HAP-1 (cell line): ENCODE measurements at regions not wholly inside any gene's neighbourhood (a gene's known extent, or its start where the extent isn't known, plus 50 kb on each side); places are given as distances from the start of the nearest gene placed in this dataset.

ENCODE experiments used
- DNase-seq, 2 experiments: peaks; one replicate each; pipeline ENCODE4 v3.0.0-alpha.2; 2016 to 2020; ENCODE audit warnings: low spot score in 2 of 2
- H3K27me3 ChIP-seq: fragments of 250-450 bp; sonication (Bioruptor Pico); 2 replicates; pipeline ENCODE4 v1.5.1; 2020; ENCODE audit warnings: low read depth, mild to moderate bottlenecking, moderate library complexity
- H3K36me3 ChIP-seq: fragments of 250-450 bp; sonication (Bioruptor Pico); replicated peaks from 2 replicates; pipeline ENCODE4 v1.5.1; 2020; ENCODE audit warnings: mild to moderate bottlenecking
- H3K4me1 ChIP-seq: fragments of 250-450 bp; sonication (Bioruptor Pico); 2 replicates; pipeline ENCODE4 v1.5.1; 2020; ENCODE audit warnings: mild to moderate bottlenecking
- H3K4me3 ChIP-seq: fragments of 250-450 bp; sonication (Bioruptor Pico); 2 replicates; pipeline ENCODE4 v1.5.1; 2020; ENCODE audit warnings: mild to moderate bottlenecking, moderate library complexity
- H3K9me3 ChIP-seq: fragments of 250-450 bp; sonication (Bioruptor Pico); 2 replicates; pipeline ENCODE4 v1.5.1; 2020; ENCODE audit warnings: mild to moderate bottlenecking, moderate library complexity
- in situ Hi-C: fragments of 300-500 bp; cut with MboI; formaldehyde crosslinking; loops from 3 replicates; pipeline ENCODE4 v1.14.3; 2020; ENCODE audit warnings: low sequenced_read_pairs, inconsistent platforms, mixed read lengths

DNA sequence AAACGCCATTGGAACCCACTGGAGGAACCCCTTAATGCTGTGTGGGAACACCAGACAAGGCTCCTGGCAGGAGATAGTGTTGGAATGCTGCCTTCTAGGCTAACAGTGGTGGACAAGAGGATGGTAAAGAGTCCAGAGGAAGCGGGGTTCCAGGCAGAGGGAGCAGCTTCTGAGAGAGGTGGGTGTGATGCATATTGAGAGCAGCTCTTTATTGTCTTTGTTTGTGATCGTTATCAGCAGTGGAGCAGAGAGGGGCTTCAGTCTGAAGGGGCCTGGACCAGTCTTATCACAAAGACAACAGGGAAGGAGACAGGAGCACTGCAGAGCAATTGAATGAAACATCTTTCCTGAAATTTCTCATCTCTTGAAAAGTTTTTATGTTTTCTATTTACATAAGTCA is 106.8 kb upstream of the PLET1 start:
- in situ Hi-C loops = no loop called here
- H3K4me3 ChIP-seq = no peak overlapping the region
- H3K36me3 ChIP-seq = no peaks in the 10 kb centered on the region
- H3K4me1 ChIP-seq = no peaks in the 10 kb centered on the region
- no peak for DNase-seq
- H3K27me3 ChIP-seq = no peaks in the 10 kb centered on the region
- no peaks in the 10 kb centered on the region for H3K9me3 ChIP-seq

DNA sequence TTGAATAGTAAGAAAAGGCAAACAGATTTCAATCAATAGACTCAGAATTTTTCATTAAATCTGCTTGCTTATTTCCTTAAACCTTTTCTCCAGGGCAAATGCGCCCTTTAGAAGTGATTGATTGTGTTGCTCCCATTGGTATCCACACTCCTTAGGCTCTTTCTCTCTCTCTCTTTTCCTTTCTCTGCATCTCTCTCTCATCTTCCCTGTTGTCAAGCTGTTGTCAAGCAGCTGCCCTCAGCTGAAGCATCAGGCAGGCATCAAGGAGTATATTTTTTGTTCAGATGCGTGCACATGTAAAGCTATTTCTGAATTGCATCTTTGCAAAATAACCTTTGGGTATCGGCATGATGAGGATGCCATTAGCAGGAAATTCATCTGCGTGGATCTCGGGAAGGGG is 107.2 kb upstream of the PLET1 start:
- no peaks in the 10 kb centered on the region for H3K9me3 ChIP-seq
- no peak overlapping the region for H3K4me3 ChIP-seq
- H3K4me1 ChIP-seq = no peaks in the 10 kb centered on the region
- in situ Hi-C loops = no loop called here
- H3K27me3 ChIP-seq = no peaks in the 10 kb centered on the region
- DNase-seq = no peak
- no peaks in the 10 kb centered on the region for H3K36me3 ChIP-seq

DNA sequence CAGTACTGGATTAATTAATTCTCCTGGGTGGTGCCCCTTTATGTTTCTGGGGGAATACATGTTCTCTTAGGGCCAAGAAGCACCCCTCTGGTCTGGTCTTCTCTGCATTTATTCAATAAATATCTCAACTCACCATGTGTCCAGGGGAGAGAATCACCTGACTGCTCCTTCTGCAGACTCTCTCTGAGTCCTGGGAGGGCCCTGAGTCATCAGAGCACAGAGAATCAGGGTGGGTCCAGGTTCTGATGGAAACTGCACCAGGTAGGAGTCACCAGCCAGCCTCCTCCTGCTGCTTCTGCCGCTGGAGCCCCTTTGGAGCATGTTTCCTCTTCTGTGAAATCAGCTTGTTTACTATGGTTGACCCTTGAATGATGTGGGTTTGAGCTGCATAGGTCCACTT is 107.7 kb upstream of the PLET1 start:
- DNase-seq = no peak
- H3K36me3 ChIP-seq = no peaks in the 10 kb centered on the region
- no peak overlapping the region for H3K4me3 ChIP-seq
- no peaks in the 10 kb centered on the region for H3K27me3 ChIP-seq
- no peaks in the 10 kb centered on the region for H3K4me1 ChIP-seq
- in situ Hi-C loops = no loop called here
- H3K9me3 ChIP-seq = no peaks in the 10 kb centered on the region

DNA sequence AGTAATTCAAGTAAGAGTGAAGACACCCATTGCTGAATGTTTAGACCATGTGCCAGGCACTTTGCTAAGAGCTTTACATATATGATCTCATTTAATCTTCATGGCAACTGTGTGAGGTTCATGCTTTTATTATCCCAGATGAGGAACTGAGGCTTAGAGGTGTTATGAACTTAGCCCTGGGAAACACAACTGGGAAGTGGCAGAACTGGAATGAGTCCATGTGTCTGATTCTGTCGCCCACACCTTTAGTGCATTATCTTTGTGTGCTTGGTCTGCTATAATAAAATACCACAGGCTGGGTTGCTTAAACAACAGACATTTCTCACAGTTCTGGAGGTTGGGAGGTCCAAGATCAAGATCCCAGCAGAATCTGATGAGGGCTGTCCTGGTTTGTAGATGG is 108.7 kb upstream of the PLET1 start:
- in situ Hi-C loops = no loop called here
- H3K9me3 ChIP-seq = no peaks in the 10 kb centered on the region
- no peak overlapping the region for H3K4me3 ChIP-seq
- no peak for DNase-seq
- H3K36me3 ChIP-seq = no peaks in the 10 kb centered on the region
- H3K27me3 ChIP-seq = no peaks in the 10 kb centered on the region
- H3K4me1 ChIP-seq = no peaks in the 10 kb centered on the region

DNA sequence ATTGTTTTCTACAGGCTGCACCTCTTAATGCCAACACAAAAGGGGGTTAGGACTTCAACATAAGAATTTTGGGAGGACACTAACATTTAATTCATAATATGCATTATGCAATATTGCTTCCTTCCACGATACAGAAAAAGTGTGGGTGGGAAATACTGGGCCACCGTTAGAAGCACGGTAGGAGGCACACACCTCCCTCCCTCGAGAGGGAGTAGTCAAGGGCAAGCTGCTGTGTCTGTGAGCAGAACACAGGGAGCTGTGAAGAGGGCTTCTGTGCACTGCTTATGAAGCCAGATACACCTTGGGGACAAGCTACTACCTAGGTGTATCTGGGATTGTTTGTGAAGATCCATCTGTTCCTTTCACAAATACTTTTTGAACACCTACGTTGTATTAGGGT is 109.3 kb upstream of the PLET1 start:
- Histone ChIP-seq H3K4me1 (no peaks in the 10 kb centered on the region), H3K36me3 (no peaks in the 10 kb centered on the region), H3K9me3 (no peaks in the 10 kb centered on the region), H3K27me3 (no peaks in the 10 kb centered on the region), H3K4me3 (no peak overlapping the region)
- in situ Hi-C loops = no loop called here
- DNase-seq = no peak

DNA sequence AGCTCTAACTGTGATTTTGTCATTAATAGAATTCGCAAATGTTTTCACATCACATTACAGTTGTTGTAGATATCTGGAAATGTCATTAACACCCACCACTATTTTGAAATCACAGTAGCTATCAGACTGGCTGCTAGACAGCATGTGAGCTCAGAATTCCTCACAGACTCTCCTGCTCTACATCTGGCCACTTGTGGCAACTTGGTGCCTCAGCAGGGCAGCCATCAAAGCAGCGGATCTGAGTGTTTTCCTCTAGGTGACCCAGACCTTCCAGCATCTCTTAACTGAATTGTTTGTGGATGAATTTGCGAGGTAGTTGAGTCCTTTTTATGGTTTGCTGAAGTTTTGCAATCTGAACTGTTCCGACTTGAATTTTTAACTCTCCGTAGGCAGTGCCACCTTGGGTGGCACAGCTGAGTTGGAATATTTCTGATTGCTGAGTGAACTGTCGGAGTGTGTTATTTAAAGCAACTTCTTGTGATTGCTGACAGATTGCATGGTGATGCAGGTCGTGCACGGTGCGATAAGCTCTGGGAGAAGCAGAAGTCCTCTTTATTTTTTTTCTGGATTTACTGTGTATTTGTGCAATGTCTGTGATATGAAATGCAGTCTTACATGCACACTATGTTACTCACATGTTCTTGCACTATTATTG is 114.0 kb upstream of the PLET1 start:
- H3K4me3 ChIP-seq = no peak overlapping the region
- no peaks in the 10 kb centered on the region for H3K4me1 ChIP-seq
- DNase-seq = no peak
- in situ Hi-C loops = no loop called here
- H3K27me3 ChIP-seq = no peaks in the 10 kb centered on the region
- H3K36me3 ChIP-seq = no peaks in the 10 kb centered on the region
- H3K9me3 ChIP-seq = no peaks in the 10 kb centered on the region

DNA sequence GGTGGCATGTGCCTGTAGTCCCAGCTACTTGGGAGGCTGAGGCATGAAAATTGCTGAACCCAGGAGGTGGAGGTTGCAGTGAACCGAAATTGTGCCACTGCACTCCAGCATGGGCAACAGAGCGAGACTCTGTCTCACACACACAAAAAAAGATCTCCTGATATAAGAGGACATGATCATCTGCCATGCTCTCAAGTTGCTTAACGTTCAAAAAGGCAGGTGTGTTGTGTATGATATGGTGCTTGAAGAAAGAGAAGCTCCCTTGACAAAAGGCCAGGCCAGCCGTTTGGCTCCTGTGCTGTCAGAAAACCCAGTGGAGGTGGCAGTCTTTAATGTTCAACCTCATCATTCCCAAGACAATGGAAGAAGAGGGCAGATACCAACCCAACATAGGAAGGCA is 117.3 kb upstream of the PLET1 start:
- H3K36me3 ChIP-seq = no peaks in the 10 kb centered on the region
- no peaks in the 10 kb centered on the region for H3K27me3 ChIP-seq
- in situ Hi-C loops = no loop called here
- DNase-seq = no peak
- H3K4me1 ChIP-seq = no peaks in the 10 kb centered on the region
- H3K9me3 ChIP-seq = no peaks in the 10 kb centered on the region
- H3K4me3 ChIP-seq = no peak overlapping the region

DNA sequence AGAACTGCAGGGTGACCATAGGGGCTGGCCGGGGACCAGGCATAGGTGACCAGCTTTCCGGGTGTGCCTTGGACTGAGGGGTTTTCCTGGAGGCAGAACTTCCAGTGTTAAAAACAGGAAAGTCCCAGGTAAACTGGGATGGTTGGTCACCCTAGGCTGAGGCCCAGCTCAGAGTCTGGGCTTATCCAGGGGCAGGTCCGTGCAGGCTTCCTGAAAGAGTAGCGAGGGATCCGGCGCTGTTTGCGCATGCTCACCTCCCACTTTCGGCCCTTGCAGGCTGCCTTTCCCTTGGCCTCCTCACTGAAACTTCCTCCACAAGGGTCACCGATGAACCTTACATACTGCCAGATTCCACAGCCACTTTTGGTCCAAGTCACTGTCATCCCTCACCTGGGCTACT is 119.8 kb upstream of the PLET1 start:
- no peaks in the 10 kb centered on the region for H3K36me3 ChIP-seq
- in situ Hi-C loops = no loop called here
- DNase-seq = no peak
- H3K9me3 ChIP-seq = no peaks in the 10 kb centered on the region
- no peaks in the 10 kb centered on the region for H3K4me1 ChIP-seq
- H3K27me3 ChIP-seq = no peaks in the 10 kb centered on the region
- H3K4me3 ChIP-seq = no peak overlapping the region

DNA sequence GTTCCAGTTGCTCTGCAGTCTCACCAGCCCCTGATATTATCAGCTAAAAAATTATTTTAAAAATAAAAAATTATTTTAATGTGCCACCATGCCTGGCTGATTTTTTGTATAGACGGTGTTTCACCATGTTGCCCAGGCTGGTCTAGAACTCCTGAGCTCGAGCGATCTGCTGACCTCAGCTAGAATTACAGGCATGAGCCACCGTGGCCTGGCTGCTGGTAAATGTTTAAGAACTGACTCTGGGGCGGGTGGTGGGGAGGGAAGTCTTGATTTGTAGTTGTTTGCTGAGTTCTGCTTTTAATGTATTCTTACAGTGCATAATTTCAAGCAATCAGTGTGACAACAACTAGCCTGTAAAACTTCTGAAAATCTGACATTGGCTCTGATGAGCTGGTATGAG is 120.9 kb upstream of the PLET1 start:
- H3K4me3 ChIP-seq = no peak overlapping the region
- no peaks in the 10 kb centered on the region for H3K27me3 ChIP-seq
- H3K9me3 ChIP-seq = no peaks in the 10 kb centered on the region
- no peak for DNase-seq
- no peaks in the 10 kb centered on the region for H3K36me3 ChIP-seq
- in situ Hi-C loops = no loop called here
- no peaks in the 10 kb centered on the region for H3K4me1 ChIP-seq

DNA sequence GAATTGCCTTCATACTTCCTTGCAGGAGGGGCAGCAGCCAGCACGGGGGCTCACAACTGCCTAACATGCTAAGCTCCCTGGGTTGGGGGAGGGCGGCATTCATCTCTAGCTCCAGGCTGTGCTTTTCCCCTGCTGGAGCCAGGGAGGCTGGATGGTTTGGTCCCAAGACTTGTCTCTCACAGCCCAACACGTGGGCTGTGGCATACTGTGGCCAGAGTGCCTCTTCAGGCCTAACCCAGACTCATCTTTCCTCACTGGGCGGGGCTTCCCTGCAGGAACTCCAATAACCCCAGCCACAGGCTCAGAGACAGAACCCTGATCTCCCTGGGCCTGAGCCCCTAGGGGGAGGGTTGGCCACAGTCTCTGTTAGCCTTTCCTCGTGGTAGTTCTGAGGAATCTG is 121.9 kb upstream of the PLET1 start:
- no peak for DNase-seq
- no peak overlapping the region for H3K4me3 ChIP-seq
- no peaks in the 10 kb centered on the region for H3K27me3 ChIP-seq
- no peaks in the 10 kb centered on the region for H3K9me3 ChIP-seq
- H3K4me1 ChIP-seq = no peaks in the 10 kb centered on the region
- in situ Hi-C loops = no loop called here
- no peaks in the 10 kb centered on the region for H3K36me3 ChIP-seq

DNA sequence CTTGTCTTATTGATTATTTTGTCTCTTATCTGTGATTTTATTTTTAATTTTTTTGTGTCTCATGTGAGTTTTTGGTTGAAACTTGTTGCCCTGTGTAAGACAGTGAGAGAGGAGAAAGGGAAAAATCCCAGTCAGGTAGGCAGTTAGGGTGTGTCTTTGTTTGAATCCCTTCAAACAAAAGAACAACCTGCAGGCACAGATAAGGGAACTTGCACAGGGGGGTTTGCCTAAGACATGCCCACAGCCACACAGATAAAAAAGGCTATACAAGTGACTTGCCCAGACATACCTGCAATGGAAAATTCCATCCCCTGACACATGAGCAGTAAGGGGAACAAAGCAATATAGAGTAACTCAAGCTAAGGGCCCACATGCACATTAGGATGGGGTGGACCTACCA is 127.8 kb upstream of the PLET1 start:
- no peak for DNase-seq
- H3K4me1 ChIP-seq = no peaks in the 10 kb centered on the region
- no peaks in the 10 kb centered on the region for H3K36me3 ChIP-seq
- in situ Hi-C loops = no loop called here
- H3K9me3 ChIP-seq = no peaks in the 10 kb centered on the region
- no peaks in the 10 kb centered on the region for H3K27me3 ChIP-seq
- H3K4me3 ChIP-seq = no peak overlapping the region

DNA sequence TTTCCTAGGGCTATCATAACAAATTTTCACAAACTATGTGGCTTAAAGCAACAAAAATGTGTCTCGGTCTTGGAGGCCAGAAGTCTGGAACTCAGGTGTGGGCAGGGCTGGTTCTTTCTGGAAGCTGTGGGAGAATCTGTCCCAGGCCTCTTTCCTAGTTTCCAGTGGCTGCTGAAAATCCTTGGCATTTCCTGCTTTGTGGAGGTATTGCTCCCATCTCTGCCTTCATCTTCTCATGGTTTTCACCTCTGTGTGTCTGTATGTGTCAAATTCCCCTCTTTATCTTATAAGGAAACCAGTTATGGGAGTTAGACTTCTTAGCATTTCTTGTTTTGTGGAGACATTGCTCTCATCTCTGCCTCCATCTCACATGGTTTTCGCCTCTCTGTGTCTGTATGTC is 130.4 kb upstream of the PLET1 start:
- Histone ChIP-seq H3K27me3 (no peaks in the 10 kb centered on the region), H3K4me3 (no peak overlapping the region)
- in situ Hi-C loops = no loop called here

DNA sequence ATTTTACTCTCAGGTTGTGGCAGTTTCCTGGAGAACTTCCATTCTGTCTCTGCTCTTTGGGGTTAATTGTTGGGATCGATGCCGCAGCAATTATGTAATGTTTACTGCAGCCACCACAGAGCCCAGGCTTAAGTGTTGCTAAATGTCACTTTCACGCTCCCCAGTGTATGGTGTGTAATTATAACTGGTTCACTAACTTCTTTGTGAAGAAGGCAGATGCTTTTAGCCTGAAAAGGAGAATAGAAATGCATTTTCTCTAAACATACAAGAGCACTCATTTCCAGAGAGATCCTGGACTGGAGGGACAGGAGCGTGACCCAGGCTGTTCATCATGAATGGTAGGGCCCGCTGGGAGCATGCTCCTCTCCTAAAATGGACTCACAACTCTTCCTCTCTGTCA is 132.2 kb upstream of the PLET1 start:
- H3K4me1 ChIP-seq = no peaks in the 10 kb centered on the region
- H3K36me3 ChIP-seq = no peaks in the 10 kb centered on the region
- H3K27me3 ChIP-seq = no peaks in the 10 kb centered on the region
- H3K9me3 ChIP-seq = no peaks in the 10 kb centered on the region
- H3K4me3 ChIP-seq = no peak overlapping the region
- no peak for DNase-seq
- in situ Hi-C loops = no loop called here

More for the DNA sequence above, 130.4 kb upstream of the PLET1 start:
- H3K36me3 ChIP-seq = no peaks in the 10 kb centered on the region
- H3K9me3 ChIP-seq = no peaks in the 10 kb centered on the region
- no peak for DNase-seq
- H3K4me1 ChIP-seq = no peaks in the 10 kb centered on the region

DNA sequence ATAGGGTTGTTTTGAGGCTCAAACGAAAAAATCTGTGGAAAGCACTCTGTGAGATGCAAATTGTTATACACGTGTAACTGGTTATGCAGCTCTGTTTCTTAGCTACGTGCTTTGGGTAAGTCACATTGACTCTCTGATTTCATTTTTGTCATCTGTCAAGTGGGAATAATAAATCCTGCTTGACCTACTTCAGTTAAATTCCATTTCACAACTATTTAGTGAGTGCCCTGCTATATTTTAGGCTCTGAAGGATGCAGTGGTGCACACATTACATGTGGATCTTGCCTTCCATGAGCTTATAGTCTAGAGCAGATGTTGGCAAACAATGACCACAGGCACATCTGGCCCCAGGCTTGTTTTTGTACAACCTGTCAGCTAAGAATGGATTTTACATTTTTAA is 133.6 kb upstream of the PLET1 start:
- Histone ChIP-seq H3K4me3 (no peak overlapping the region), H3K9me3 (no peaks in the 10 kb centered on the region), H3K36me3 (no peaks in the 10 kb centered on the region), H3K27me3 (no peaks in the 10 kb centered on the region), H3K4me1 (no peaks in the 10 kb centered on the region)
- DNase-seq = no peak
- in situ Hi-C loops = no loop called here

DNA sequence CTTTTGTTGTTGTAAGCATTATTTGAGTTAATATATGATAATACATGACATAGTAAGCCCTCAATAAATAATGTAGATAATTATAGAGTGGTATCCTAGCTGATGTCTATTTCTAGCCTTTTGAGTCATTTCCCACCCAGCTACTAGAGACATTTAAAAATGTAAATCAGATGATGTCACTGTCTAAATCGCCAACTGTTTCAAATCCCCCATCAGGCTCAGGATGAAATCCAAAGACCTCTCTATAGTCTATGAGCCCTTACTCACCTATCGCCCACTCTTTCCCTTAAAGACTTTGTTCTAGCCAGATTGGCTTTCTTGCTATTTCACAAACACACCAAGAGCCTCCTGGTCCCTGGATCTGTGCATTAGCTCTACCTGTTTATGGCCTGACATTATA is 135.4 kb upstream of the PLET1 start:
- Histone ChIP-seq H3K4me3 (no peak overlapping the region), H3K4me1 (no peaks in the 10 kb centered on the region), H3K27me3 (no peaks in the 10 kb centered on the region), H3K9me3 (no peaks in the 10 kb centered on the region), H3K36me3 (no peaks in the 10 kb centered on the region)
- in situ Hi-C loops = no loop called here
- no peak for DNase-seq
